HG03469 (cell line): ENCODE measurements at regions not wholly inside any gene's neighbourhood (a gene's known extent, or its start where the extent isn't known, plus 50 kb on each side); places are given as distances from the start of the nearest gene placed in this dataset.
A peak's percentile ranks its signal among the peaks of the same experiment; 100 is the strongest.

Source experiments
- ATAC-seq: cut with Tn5 transposase; IDR thresholded peaks from one replicate; pipeline ENCODE4 v1.9.1; 2021; ENCODE audit warnings: mild to moderate bottlenecking, moderate library complexity, moderate number of reproducible peaks; ENCODE audit not compliant: unreplicated experiment

- no peak for ATAC-seq
These were observed 1049.6 kb downstream of the TRHDE start for GRCh38 chr12:73321776-73322175.

GRCh38 chr12:73330584-73331351, 1058.6 kb downstream of the TRHDE start:
- ATAC-seq, result no peak

DNA sequence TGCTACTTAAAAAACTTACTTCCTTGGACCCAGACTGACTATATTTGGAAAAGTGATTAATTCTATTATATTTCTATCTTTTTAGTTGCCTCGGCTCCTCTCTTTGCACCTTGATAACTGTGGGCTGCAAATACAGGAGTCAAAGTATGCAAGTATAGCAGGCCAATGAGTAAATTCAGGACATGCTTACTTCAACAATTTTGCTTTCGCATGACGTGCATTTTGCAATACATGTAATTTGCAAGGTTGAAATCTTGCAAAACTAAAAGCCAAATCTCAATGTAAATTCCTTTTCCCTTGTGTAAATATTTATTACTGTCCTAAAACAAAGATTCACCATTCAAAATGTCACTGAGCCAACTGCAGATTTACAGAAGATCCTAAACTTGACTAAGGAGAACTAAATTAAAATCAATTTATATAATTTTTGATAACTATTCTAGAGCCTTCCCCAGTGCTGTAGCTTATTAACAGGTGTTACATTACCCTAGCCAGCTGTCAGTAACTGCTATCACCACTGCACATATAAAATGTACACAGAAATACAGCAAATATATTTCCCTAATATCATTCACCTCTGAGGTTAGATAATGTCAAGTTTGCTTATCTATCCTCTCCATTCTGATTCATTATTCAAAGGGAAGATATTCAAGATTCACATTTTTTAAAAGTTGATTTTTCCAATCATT, 1069.5 kb downstream of the TRHDE start:
- no peak for ATAC-seq

GRCh38 chr12:73342733-73343132, 1070.6 kb downstream of the TRHDE start:
- no peak for ATAC-seq

DNA sequence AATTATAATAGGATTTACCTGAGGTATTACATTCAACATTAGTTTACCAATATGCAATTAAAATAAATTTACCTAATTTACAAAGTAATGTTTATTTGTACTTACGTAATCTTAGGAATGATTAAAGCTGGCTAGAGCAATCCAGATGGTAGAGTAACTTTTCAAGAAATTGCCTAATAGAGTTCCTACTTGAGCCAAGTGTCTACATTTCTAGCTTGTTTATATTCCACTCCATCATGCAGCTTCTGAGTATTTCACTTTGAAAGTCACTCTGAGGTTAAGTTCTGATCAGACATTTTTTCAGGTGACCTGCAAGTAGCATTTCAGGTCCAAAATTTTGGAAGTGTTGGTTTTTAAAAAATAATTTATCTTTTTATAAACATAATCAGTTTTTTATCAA, 1080.7 kb downstream of the TRHDE start:
- ATAC-seq, result no peak

DNA sequence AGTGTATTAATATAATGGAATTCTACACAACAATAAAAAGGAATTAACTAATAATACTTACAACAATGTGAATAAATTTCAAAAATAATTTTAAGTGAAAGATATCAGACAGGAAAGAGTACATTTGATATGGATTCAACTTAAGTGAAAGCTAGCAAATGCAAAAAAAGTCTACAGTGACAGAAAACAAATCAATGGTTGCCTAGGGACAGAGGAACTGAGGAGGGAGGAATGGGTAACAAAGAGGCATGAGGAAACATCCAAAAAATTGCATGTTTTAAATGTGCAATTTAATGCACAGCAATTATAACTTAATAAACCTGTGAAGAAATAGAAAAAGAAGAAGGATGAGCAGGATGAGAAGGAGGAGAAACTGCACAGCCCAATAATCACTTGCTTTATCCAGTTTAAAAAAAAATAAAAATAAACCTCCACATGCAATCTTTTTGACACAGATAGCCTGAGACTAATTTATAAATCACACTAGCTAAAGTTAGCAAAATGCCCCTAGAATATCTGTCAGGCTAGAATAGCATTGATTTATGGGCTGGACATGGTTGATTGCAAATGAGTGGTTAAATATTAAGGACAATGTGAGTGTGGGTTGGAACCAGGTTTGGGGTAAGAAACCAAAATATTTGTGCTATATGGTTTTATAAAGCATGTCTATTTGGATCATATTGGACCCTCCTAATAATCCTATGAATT, 1089.1 kb downstream of the TRHDE start:
- no peak for ATAC-seq

DNA sequence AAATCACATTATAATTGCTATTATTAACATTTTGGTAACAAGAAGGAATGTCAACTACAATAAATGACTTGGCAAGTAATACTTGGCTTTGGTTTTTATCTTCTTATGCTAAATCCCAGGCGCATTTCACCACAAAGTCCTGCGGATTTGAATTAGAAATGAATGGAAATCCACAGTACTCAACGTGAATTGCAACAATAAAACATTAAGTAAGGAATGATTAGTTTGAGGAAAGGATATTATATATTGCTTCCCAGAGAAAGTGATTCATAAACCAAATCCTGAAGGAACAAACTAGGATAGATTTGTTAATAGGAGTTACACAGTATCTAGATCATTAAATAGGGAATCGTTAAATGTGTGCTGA, 1089.7 kb downstream of the TRHDE start:
- ATAC-seq, result no peak

DNA sequence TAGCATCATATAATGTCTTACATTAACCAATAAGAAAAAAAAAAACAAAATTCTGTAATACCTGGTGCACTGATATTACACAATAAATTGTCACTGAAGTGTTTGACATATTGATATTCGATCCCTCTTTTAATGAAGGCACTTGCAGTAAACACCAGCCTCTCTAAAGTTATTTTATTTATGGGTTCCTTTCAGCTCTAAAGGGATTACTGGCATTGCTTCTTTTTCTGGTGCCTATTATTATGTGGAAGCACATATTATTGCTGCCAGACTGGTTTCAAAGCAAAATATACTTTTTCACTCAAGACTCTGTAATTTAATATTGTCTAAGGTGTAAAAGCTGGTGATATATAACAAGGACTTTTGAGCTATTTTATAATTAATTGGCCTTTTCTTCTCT, 1090.5 kb downstream of the TRHDE start:
- no peak for ATAC-seq

DNA sequence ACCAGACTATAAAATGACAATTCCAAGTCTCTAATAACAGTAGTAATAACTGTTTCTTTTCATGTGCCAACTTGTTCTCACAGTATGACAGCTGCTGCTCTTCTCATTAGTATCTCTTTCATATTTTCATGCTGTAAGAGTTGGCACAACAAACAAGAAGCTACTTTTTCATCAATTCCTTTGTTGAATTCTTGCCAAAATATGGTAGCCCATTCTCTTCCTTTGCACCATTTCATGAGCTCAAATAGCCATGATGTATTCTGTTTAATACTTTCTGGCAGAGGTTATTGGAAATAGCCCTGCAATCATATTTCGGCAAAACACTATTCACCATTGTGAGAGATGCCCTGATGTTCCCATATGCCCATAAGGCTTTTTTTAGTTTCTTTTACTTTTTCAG, 1100.7 kb downstream of the TRHDE start:
- no peak for ATAC-seq

DNA sequence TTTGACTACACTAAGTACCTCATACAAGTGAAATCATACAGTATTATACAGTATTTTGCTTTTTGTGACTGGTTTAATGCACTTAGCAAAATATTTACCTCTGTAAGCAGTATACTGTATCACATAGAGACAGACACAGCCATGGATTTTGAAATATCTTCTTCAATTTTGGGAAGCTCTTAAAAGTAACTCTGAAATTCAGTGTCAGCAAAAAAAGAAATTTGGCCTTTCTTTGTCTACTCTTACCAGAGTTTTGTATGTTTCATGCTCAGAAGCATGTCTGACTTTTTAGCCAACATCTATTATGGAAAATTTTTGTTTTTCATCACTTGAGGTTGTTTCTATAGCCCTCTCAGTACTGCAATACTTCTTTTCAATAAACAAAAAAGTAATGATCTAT, 1102.2 kb downstream of the TRHDE start:
- ATAC-seq, result no peak

DNA sequence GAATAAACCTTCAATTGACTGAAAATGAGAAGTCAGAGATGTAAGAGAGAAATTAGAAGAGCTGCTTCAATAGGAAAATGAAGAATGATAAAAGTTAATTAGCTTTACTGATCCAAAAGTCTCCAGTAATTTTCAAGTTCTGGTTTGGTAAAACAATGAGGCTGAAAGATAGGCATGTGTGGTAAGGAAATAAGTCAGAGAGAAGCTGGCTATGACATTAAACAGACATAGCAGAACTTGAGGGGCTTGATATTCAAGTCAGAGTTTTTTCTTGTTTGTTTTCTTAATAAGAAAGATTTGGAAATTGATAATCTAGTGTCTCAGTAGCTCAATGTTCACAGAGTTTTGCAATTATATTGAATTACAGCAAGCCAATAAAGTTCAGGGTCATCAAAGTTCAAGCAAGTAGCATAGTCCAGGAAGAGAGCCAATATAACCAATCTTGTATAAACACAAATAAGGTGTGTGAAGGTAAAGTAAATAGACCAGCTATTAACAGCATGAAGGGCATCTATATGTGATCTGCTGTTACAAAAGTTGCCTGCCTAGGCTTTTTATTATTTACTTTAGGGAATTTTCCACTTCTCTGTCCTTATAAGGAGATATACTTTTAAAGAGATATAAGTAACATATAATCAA, 1111.5 kb downstream of the TRHDE start:
- no peak for ATAC-seq

- no peak for ATAC-seq
These were observed 1112.4 kb downstream of the TRHDE start for GRCh38 chr12:73384592-73384991.

- no peak for ATAC-seq
These were observed 1118.1 kb downstream of the TRHDE start for GRCh38 chr12:73390261-73390660.

- no peak for ATAC-seq
These were observed 1124.6 kb upstream of the ATXN7L3B start for GRCh38 chr12:73413051-73413450.

- no peak for ATAC-seq
These were observed 1123.7 kb upstream of the ATXN7L3B start for GRCh38 chr12:73413974-73414373.

DNA sequence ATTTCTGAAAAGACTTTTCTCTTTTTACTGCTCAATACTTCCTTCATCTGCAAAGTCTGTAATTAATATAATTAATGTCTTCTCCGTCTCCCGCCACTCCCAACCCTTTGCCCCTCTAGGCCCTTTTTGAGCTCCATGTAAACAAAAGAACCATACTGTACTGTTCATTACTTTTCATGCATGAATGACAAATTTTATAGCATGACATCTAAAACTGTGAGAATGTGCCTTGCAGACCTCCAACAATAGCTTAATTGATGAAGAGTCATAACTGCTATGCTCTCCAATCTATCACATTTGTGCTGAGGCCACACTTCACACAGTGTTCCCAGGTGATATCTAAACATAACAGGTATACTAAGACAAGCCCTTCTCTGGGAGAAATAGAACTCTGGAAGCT, 1122.7 kb upstream of the ATXN7L3B start:
- ATAC-seq, result no peak

DNA sequence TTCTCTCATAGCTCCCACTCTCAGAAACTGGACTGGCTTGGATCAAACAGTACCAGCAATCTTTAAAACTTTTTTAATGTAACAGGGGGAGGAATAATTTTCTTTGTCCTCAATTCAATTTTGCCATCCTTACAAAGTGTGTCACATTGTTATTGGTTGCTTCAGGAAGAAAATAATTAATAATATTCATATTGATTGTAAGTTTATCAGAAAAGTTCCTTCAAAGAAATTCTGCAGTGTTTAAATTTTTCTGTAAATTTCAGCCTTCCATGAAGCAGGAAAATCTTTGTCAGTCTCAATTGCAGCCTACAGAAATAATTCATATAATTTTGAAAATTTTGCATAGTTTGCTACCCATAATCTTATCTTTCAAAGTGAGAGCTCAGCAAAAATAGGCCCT, 1119.1 kb upstream of the ATXN7L3B start:
- no peak for ATAC-seq

- ATAC-seq, result peak; percentile 81
These were observed 1115.8 kb upstream of the ATXN7L3B start for GRCh38 chr12:73421832-73422231.

DNA sequence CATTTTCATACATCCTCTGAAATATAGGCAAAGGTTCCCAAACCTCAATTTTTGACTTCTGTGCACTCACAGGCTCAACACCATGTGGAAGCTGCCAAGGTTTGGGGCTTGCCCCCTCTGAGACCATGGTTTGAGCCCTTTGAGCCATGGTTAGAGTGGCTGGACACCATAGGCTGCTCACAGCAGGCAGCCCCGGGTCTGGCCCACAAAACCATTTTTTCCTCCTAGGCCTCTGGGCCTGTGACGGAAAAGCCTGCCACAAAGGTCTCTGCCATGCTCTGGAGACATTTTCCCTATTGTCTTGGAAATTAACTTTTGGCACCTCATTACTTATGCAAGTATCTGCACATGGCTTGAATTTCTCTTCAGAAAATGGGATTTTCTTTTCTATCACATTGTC, 1113.2 kb upstream of the ATXN7L3B start:
- no peak for ATAC-seq

DNA sequence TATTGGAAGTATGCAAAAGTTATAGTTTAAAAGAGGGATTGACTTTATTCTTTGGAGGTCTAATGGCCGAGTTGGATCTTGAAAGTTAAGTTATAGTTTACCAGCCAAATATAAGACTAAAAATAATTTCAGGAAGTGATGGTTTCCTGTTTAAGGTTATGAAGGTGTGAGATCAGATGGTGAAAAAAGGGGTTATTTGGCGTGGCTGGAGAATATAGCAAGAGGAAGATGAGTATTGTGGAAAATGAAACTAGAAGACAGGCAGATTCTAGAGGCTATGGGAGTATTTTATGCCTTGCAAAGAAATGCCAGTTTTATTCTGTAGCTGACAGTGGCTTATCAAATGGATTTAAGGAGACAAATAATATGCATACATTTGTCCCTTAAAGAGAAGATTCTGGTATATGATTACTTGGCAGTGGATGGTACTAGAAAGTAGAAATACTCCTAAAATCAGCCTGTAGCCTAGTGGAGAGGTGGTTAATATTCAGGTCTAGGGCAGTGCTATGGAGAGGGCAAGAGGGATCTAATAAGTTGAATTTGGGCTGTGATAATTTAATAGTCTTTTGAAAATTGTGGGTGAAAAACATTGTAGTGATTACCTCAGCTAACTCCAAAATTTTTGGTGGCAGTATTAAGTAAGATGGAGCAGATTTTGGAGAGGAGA, 1091.8 kb upstream of the ATXN7L3B start:
- peak; percentile 93 for ATAC-seq
